Left ventricle myocardium inferior (tissue), 1 donor: ENCODE measurements at regions not wholly inside any gene's neighbourhood (a gene's known extent, or its start where the extent isn't known, plus 50 kb on each side); places are given as distances from the start of the nearest gene placed in this dataset.

ENCODE experiments used
- DNase-seq: peaks from one replicate; pipeline ENCODE4 v3.0.0-alpha.2; 2020
- H3K27ac ChIP-seq: fragments of 200-600 bp; replicated peaks from 2 replicates; pipeline ENCODE4 v1.8.0; 2021
- H3K27me3 ChIP-seq: fragments of 200-600 bp; 2 replicates; pipeline ENCODE4 v1.8.0; 2021; ENCODE audit warnings: low read depth
- H3K36me3 ChIP-seq: fragments of 200-600 bp; 2 replicates; pipeline ENCODE4 v1.8.0; 2021
- H3K4me1 ChIP-seq: fragments of 200-600 bp; 2 replicates; pipeline ENCODE4 v1.8.0; 2021
- H3K4me3 ChIP-seq: fragments of 200-600 bp; 2 replicates; pipeline ENCODE4 v1.8.0; 2021; ENCODE audit warnings: mild to moderate bottlenecking, moderate library complexity
- H3K9me3 ChIP-seq: fragments of 200-600 bp; replicated peaks from 2 replicates; pipeline ENCODE4 v1.8.0; 2021
- intact Hi-C: fragments of 100-400 bp; cut with micrococcal nuclease; formaldehyde crosslinking; loops from one replicate; pipeline ENCODE4 v1.11.0; 2022
- TF ChIP-seq, protein P1 (sequence below): fragments of 200-600 bp; IDR thresholded peaks from 2 replicates; pipeline ENCODE4 v1.8.0; 2021; ENCODE audit warnings: antibody characterized with exemption, mild to moderate bottlenecking, borderline replicate concordance
- donor health status: DM: no; HTN: yes; CAD: no; lungs with severe emphysema.

DNA sequence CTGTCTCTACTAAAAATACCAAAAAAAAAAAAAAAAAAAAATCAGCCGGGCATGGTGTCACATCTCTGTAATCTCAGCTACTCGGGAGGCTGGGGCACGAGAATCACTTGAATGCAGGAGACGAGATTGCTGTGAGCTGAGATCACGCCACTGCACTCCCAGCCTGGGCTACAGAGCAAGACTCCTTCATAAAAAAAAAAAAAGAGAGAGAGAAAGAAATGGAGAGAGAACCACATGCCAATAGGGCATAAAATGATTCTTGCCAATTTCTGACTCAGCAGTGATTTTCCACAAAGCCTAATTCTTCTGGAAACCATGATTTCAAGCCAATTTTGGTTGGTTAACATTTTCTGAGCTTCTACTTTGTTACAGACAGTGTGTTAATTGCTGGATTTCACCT lies 250.4 kb upstream of the SEL1L start:
- Histone ChIP-seq H3K9me3 (peaks cover 12% of the 10 kb centered on the region), H3K27me3 (no peaks in the 10 kb centered on the region), H3K36me3 (no peaks in the 10 kb centered on the region), H3K27ac (no peak overlapping the region), H3K4me1 (no peaks in the 10 kb centered on the region), H3K4me3 (no peak overlapping the region)
- intact Hi-C loops: no loop called here
- TF ChIP-seq, protein P1, sequence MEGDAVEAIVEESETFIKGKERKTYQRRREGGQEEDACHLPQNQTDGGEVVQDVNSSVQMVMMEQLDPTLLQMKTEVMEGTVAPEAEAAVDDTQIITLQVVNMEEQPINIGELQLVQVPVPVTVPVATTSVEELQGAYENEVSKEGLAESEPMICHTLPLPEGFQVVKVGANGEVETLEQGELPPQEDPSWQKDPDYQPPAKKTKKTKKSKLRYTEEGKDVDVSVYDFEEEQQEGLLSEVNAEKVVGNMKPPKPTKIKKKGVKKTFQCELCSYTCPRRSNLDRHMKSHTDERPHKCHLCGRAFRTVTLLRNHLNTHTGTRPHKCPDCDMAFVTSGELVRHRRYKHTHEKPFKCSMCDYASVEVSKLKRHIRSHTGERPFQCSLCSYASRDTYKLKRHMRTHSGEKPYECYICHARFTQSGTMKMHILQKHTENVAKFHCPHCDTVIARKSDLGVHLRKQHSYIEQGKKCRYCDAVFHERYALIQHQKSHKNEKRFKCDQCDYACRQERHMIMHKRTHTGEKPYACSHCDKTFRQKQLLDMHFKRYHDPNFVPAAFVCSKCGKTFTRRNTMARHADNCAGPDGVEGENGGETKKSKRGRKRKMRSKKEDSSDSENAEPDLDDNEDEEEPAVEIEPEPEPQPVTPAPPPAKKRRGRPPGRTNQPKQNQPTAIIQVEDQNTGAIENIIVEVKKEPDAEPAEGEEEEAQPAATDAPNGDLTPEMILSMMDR: no peak
- DNase-seq: no peak

DNA sequence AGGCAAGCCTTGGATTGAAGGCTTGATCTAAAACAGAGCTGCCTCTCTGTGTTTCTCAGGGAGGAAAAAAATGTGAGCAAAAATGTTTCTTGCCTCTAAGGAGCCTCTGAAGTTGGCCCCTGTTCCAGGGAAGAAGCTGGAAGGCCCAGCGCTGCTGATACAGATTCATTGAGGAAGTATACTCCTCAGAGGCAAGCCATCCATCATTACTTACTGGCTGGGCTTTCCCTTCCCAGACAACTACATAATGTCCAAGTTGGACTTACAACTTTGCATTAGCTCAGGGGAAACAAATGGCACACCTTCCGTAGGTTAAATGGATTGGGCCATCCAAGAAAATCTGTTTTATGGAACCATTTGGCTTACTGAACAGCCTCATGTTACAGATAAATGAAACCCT lies 263.7 kb upstream of the SEL1L start:
- no peaks in the 10 kb centered on the region for H3K9me3 ChIP-seq

DNA sequence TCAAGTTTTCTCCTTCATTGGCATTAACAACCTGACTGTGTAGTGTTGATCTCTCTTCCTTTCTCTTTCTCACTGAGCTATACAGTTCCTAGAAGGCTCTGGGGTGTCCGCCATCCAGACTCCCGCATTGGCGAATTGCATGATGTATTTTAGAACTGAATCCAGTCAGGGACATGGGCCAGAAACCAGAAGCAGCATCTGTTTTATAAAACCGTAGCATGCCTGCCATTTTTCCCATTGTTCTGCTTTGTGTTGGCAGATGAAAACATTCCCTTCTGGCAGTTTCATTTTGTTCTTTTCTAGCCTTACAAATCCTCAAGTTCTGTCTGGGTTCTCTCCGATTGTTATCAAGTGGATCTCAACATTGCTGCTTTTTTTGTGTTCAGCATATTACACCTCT lies 268.3 kb upstream of the SEL1L start:
- no peak for DNase-seq
- Histone ChIP-seq H3K4me1 (no peaks in the 10 kb centered on the region), H3K27me3 (no peaks in the 10 kb centered on the region), H3K27ac (no peak overlapping the region), H3K36me3 (no peaks in the 10 kb centered on the region), H3K4me3 (no peak overlapping the region), H3K9me3 (no peaks in the 10 kb centered on the region)
- intact Hi-C loops: no loop called here
- TF ChIP-seq, protein P1: no peak

More for the DNA sequence above, 263.7 kb upstream of the SEL1L start:
- TF ChIP-seq, protein P1: no peak
- H3K36me3 ChIP-seq: no peaks in the 10 kb centered on the region
- H3K4me1 ChIP-seq: no peaks in the 10 kb centered on the region
- H3K4me3 ChIP-seq: no peak overlapping the region
- no peak overlapping the region for H3K27ac ChIP-seq
- H3K27me3 ChIP-seq: no peaks in the 10 kb centered on the region
- no peak for DNase-seq
- intact Hi-C loops: no loop called here

DNA sequence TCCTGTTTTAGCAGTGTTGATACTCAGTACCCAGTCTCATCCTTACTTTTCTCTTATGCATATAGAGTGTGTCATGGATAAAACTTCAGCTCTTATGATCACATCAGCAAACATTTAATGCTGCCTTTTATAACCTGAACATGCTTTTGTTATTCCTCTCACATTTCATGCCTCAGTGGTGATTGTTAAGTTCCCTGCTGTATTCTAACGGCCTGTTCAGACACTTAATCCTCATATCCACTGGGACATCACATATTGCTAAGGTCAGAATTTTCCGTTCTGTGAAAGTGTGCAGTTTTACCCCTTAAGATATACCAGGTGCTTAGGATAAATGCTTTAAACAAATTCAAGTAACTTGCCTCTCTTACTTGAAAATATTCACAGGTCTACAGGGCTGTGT lies 268.7 kb upstream of the SEL1L start:
- H3K4me1 ChIP-seq: no peaks in the 10 kb centered on the region
- no peak overlapping the region for H3K27ac ChIP-seq
- no peak for DNase-seq
- no peaks in the 10 kb centered on the region for H3K27me3 ChIP-seq
- no peaks in the 10 kb centered on the region for H3K9me3 ChIP-seq
- no peak overlapping the region for H3K4me3 ChIP-seq
- intact Hi-C loops: no loop called here
- H3K36me3 ChIP-seq: no peaks in the 10 kb centered on the region
- TF ChIP-seq, protein P1: no peak

DNA sequence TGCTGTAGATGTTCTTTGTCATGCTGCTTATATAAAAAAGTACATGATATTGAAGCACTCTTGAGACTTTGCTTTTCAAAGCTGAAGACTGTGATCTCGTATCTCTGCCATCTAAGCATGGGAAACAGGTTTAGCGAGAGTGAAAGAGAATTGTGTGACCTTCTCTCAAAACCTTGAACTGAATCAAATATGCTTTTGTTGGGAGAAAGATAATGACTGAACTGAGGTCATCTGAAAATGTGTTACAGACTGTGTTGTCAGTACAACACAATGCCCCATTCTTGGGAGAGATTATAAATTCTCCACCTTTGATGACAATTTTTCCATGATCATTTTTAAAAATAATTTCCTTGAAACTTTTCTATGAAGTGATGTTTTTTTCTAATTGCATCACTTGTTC lies 272.1 kb upstream of the SEL1L start:
- intact Hi-C loops: no loop called here
- H3K4me1 ChIP-seq: no peaks in the 10 kb centered on the region

More for the DNA sequence above, 272.1 kb upstream of the SEL1L start:
- peaks cover 1% of the 10 kb centered on the region for H3K27me3 ChIP-seq
- TF ChIP-seq, protein P1: no peak
- no peaks in the 10 kb centered on the region for H3K9me3 ChIP-seq
- no peaks in the 10 kb centered on the region for H3K36me3 ChIP-seq
- no peak for DNase-seq
- H3K4me3 ChIP-seq: no peak overlapping the region
- no peak overlapping the region for H3K27ac ChIP-seq
